PC-3 (cell line): ENCODE measurements at regions not wholly inside any gene's neighbourhood (a gene's known extent, or its start where the extent isn't known, plus 50 kb on each side); places are given as distances from the start of the nearest gene placed in this dataset.

Experiments
- EZH2 ChIP-seq: fragments of 300-600 bp; sonication (generic); IDR thresholded peaks from one replicate; pipeline ENCODE4 v1.6.1; 2017; ENCODE audit warnings: antibody characterized with exemption, mild to moderate bottlenecking, low read length; ENCODE audit not compliant: unreplicated experiment
- EZH2phosphoT487 ChIP-seq: fragments of 300-600 bp; sonication (generic); IDR thresholded peaks from 2 replicates; pipeline ENCODE4 v1.6.1; 2018; ENCODE audit warnings: mild to moderate bottlenecking, antibody characterized with exemption, low read length, borderline replicate concordance
- TF ChIP-seq, protein P1 (sequence below): fragments of 300-600 bp; sonication (generic); conservative IDR thresholded peaks from 2 replicates; pipeline ENCODE4 v1.5.1; 2017; ENCODE audit warnings: antibody characterized with exemption, low read depth, mild to moderate bottlenecking, low read length

GRCh38 chr5:85397451-85397850 is 1012.8 kb upstream of the EDIL3 start:
- TF ChIP-seq, protein P1, sequence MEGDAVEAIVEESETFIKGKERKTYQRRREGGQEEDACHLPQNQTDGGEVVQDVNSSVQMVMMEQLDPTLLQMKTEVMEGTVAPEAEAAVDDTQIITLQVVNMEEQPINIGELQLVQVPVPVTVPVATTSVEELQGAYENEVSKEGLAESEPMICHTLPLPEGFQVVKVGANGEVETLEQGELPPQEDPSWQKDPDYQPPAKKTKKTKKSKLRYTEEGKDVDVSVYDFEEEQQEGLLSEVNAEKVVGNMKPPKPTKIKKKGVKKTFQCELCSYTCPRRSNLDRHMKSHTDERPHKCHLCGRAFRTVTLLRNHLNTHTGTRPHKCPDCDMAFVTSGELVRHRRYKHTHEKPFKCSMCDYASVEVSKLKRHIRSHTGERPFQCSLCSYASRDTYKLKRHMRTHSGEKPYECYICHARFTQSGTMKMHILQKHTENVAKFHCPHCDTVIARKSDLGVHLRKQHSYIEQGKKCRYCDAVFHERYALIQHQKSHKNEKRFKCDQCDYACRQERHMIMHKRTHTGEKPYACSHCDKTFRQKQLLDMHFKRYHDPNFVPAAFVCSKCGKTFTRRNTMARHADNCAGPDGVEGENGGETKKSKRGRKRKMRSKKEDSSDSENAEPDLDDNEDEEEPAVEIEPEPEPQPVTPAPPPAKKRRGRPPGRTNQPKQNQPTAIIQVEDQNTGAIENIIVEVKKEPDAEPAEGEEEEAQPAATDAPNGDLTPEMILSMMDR = no peak
- TF ChIP-seq EZH2 (no peak), EZH2phosphoT487 (no peak)
